GM12875 (cell line): ENCODE measurements at regions not wholly inside any gene's neighbourhood (a gene's known extent, or its start where the extent isn't known, plus 50 kb on each side); places are given as distances from the start of the nearest gene placed in this dataset.

Experiments
- H3K4me3 ChIP-seq: one replicate; pipeline ENCODE4 v1.5.1; 2011; ENCODE audit warnings: low read depth, low read length, control low read depth
- CTCF ChIP-seq: IDR thresholded peaks from 2 replicates; pipeline ENCODE4 v1.5.1; 2011; ENCODE audit warnings: low read depth, mild to moderate bottlenecking, control low read depth, inconsistent platforms, low read length, moderate library complexity, borderline replicate concordance; ENCODE audit not compliant: insufficient read depth

- no peak for TF ChIP-seq CTCF
- H3K4me3 ChIP-seq: no peak overlapping the region
Measured at GRCh38 chr14:82549306-82549990, 1015.8 kb upstream of the SEL1L start.

- H3K4me3 ChIP-seq: no peak overlapping the region
- TF ChIP-seq CTCF: no peak
Measured at GRCh38 chr14:82562881-82563280, 1029.2 kb upstream of the SEL1L start.

- H3K4me3 ChIP-seq: no peak overlapping the region
- no peak for TF ChIP-seq CTCF
Measured at GRCh38 chr14:82565825-82566224, 1032.2 kb upstream of the SEL1L start.

DNA sequence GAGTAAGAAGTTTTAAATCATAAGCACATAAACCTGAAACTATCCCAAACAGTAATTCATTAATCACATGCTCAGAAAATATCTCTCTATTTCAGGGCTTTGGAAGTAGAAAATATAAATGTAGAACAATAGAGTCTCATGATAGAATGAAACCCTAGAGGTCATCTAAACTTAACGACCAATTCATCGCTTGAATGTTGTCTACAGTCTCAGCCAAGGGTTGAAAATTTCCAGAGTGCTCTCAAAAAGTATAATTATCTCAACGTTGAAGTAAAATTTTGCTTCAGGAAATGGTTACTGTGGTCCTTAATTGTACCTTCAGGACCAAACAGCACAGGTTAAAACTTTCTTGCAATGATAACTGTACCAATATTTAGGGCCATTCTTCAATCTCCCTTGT is 1053.6 kb upstream of the SEL1L start:
- no peak for TF ChIP-seq CTCF
- H3K4me3 ChIP-seq: no peak overlapping the region

- TF ChIP-seq CTCF: no peak
Measured at GRCh38 chr14:82595466-82595865, 1061.8 kb upstream of the SEL1L start.

DNA sequence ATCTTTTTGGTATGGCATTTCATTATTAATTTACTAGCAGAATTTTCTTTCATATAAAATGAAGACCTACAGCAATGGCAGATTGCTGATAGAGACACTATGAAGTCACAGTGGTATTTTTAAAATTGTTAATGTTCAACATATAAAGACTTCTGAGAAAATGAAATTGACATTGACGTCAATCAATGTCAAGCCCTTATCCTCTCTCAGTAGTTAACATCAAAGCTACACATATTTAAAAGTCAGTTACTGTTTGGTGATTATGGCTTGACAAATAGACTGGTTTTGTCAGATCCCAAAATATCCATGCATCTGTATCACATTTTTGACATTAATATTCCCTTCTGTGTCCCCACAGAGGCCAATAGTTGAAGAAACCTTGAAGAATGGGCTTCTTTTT is 1069.1 kb upstream of the SEL1L start:
- no peak for TF ChIP-seq CTCF
- H3K4me3 ChIP-seq: no peak overlapping the region

More at GRCh38 chr14:82595466-82595865, 1061.8 kb upstream of the SEL1L start:
- H3K4me3 ChIP-seq: no peak overlapping the region

DNA sequence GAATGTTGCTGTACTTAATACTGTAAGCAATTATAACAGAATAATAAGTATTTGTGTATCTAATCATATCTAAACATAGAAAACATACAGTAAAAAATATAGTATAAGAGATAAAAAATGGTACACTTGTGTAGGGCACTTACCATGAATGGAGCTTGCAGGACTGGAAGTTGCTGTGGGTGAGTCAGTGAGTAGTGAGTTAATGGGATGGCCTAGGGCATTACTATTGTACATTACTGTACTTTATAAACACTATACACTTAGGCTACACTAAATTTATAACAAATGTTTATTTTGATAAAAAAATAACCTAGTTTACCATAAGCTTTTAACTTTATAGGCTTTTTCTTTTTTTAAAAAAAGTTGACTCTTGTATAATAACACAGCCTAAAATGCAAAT is 1071.2 kb upstream of the SEL1L start:
- no peak for TF ChIP-seq CTCF
- H3K4me3 ChIP-seq: no peak overlapping the region
